ENCODE measurements at regions not wholly inside any gene's neighbourhood (a gene's known extent, or its start where the extent isn't known, plus 50 kb on each side); places are given as distances from the start of the nearest gene placed in this dataset.

GRCh38 chr4:137651128-137651527 lies 118.8 kb upstream of the PCDH18 start:
- TF ChIP-seq POLR2A (IDR thresholded peaks at IDR 0.05) (no peak), EP300 (IDR thresholded peaks at IDR 0.05) (no peak), POLR2AphosphoS5 (IDR thresholded peaks at IDR 0.05) (no peak)
- TF ChIP-seq, protein P1, sequence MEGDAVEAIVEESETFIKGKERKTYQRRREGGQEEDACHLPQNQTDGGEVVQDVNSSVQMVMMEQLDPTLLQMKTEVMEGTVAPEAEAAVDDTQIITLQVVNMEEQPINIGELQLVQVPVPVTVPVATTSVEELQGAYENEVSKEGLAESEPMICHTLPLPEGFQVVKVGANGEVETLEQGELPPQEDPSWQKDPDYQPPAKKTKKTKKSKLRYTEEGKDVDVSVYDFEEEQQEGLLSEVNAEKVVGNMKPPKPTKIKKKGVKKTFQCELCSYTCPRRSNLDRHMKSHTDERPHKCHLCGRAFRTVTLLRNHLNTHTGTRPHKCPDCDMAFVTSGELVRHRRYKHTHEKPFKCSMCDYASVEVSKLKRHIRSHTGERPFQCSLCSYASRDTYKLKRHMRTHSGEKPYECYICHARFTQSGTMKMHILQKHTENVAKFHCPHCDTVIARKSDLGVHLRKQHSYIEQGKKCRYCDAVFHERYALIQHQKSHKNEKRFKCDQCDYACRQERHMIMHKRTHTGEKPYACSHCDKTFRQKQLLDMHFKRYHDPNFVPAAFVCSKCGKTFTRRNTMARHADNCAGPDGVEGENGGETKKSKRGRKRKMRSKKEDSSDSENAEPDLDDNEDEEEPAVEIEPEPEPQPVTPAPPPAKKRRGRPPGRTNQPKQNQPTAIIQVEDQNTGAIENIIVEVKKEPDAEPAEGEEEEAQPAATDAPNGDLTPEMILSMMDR (IDR thresholded peaks at IDR 0.05): no peak

Data from stomach (tissue), 4 donors.